ENCODE measurements at regions not wholly inside any gene's neighbourhood (a gene's known extent, or its start where the extent isn't known, plus 50 kb on each side); places are given as distances from the start of the nearest gene placed in this dataset.

GRCh38 chr6:167465482-167465881 lies 140.6 kb downstream of the TTLL2 start:
- TF ChIP-seq CTCF (IDR thresholded peaks at IDR 0.05) (no peak), POLR2A (IDR thresholded peaks at IDR 0.05) (no peak)
